GM19239 (cell line): ENCODE measurements at regions not wholly inside any gene's neighbourhood (a gene's known extent, or its start where the extent isn't known, plus 50 kb on each side); places are given as distances from the start of the nearest gene placed in this dataset.
"Not testable (repeated sequence)": the region's sequence is repeated elsewhere in the genome, so short reads cannot be mapped to it uniquely, and the experiment has no call there.

Source experiments
- DNase-seq: peaks from one replicate; pipeline ENCODE4 v3.0.0; 2011; ENCODE audit warnings: low spot score; ENCODE audit not compliant: insufficient read length
- FAIRE-seq: peaks from 2 replicates; lab custom pipeline; 2011; peaks lifted over from hg19 to GRCh38; lab: Jason Lieb, UNC

GRCh38 chrX:98294310-98294709 lies 1410.6 kb downstream of the RPA4 start:
- DNase-seq (no peak), FAIRE-seq (no peak)

GRCh38 chrX:98296129-98296528 lies 1412.4 kb downstream of the RPA4 start:
- DNase-seq (no peak), FAIRE-seq (no peak)

GRCh38 chrX:98299785-98300184 lies 1416.1 kb downstream of the RPA4 start:
- no peak for DNase-seq
- FAIRE-seq: no peak

GRCh38 chrX:98300536-98300935 lies 1416.8 kb downstream of the RPA4 start:
- not testable (repeated sequence) for DNase-seq, FAIRE-seq

- DNase-seq (no peak), FAIRE-seq (no peak)
Observed at GRCh38 chrX:98331407-98331806, 1447.7 kb downstream of the RPA4 start.

GRCh38 chrX:98338544-98338943 lies 1454.8 kb downstream of the RPA4 start:
- DNase-seq (no peak), FAIRE-seq (no peak)

- no peak for FAIRE-seq
- no peak for DNase-seq
Observed at GRCh38 chrX:98350940-98351339, 1467.2 kb downstream of the RPA4 start.

GRCh38 chrX:98357146-98357545 lies 1473.4 kb downstream of the RPA4 start:
- FAIRE-seq (no peak), DNase-seq (no peak)

- DNase-seq: no peak
- no peak for FAIRE-seq
Observed at GRCh38 chrX:98362630-98363029, 1478.9 kb downstream of the RPA4 start.

GRCh38 chrX:98371994-98372393 lies 1488.3 kb downstream of the RPA4 start:
- FAIRE-seq (no peak), DNase-seq (no peak)

GRCh38 chrX:98379134-98379533 lies 1495.4 kb downstream of the RPA4 start:
- no peak for FAIRE-seq
- no peak for DNase-seq

- DNase-seq (no peak), FAIRE-seq (no peak)
Observed at GRCh38 chrX:98380106-98380505, 1496.4 kb downstream of the RPA4 start.

- DNase-seq: no peak
- no peak for FAIRE-seq
Observed at GRCh38 chrX:98380556-98380955, 1496.8 kb downstream of the RPA4 start.

GRCh38 chrX:98398542-98398941 lies 1514.8 kb downstream of the RPA4 start:
- DNase-seq (no peak), FAIRE-seq (no peak)

GRCh38 chrX:98405376-98405775 lies 1521.7 kb downstream of the RPA4 start:
- FAIRE-seq: no peak
- no peak for DNase-seq

GRCh38 chrX:98407584-98407983 lies 1523.9 kb downstream of the RPA4 start:
- DNase-seq (no peak), FAIRE-seq (no peak)

- FAIRE-seq (no peak), DNase-seq (no peak)
Observed at GRCh38 chrX:98409867-98410266, 1526.2 kb downstream of the RPA4 start.

- FAIRE-seq: no peak
- no peak for DNase-seq
Observed at GRCh38 chrX:98412058-98412457, 1528.3 kb downstream of the RPA4 start.

GRCh38 chrX:98422536-98422935 lies 1538.8 kb downstream of the RPA4 start:
- FAIRE-seq (no peak), DNase-seq (no peak)

- no peak for FAIRE-seq
- DNase-seq: no peak
Observed at GRCh38 chrX:98432413-98432812, 1548.7 kb downstream of the RPA4 start.

GRCh38 chrX:98448524-98448923 lies 1564.8 kb downstream of the RPA4 start:
- DNase-seq: no peak
- FAIRE-seq: no peak

- FAIRE-seq (no peak), DNase-seq (no peak)
Observed at GRCh38 chrX:98452456-98452855, 1568.7 kb downstream of the RPA4 start.

- no peak for DNase-seq
- no peak for FAIRE-seq
Observed at GRCh38 chrX:98459669-98460068, 1576.0 kb downstream of the RPA4 start.
